Panc1 (cell line): ENCODE measurements at regions not wholly inside any gene's neighbourhood (a gene's known extent, or its start where the extent isn't known, plus 50 kb on each side); places are given as distances from the start of the nearest gene placed in this dataset.

Experiments
- POLR2AphosphoS5 ChIP-seq: IDR thresholded peaks from 2 replicates; pipeline ENCODE4 v1.6.1; 2012; ENCODE audit warnings: mild to moderate bottlenecking, low read depth, low read length, moderate library complexity
- TF ChIP-seq, protein P1 (sequence below): fragments of 450-650 bp; IDR thresholded peaks from 2 replicates; pipeline ENCODE4 v1.5.1; 2017; ENCODE audit warnings: mild to moderate bottlenecking
- TF ChIP-seq, protein P2 (sequence below), 2 experiments: IDR thresholded peaks; 2 replicates each; pipeline ENCODE4 v1.6.1; 2011 to 2012; ENCODE audit warnings: low read depth in 2 of 2, control low read depth in 1 of 2, low read length in 1 of 2, mild to moderate bottlenecking in 1 of 2, moderate library complexity in 1 of 2; ENCODE audit not compliant: insufficient read depth in 1 of 2

DNA sequence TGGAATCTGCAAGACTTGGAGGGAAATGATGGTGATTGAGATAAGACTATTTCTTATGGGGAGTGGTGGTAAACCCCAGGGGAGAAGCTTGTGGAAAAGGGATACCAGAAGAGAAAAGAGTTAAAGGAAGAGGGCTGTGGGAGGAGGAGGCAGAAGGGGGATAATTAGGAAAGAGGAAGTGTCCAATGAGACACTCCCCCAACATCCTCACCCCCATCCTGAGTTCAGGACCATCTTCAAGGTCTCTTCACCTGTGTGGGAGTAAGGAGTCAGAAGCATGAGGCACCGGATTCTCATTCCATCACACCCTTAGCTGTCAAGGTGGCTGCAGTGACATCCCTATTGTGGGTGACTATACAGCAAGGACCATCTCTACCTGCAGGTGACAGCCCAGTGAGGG, 106.6 kb upstream of the POC5 start:
- TF ChIP-seq, protein P1, sequence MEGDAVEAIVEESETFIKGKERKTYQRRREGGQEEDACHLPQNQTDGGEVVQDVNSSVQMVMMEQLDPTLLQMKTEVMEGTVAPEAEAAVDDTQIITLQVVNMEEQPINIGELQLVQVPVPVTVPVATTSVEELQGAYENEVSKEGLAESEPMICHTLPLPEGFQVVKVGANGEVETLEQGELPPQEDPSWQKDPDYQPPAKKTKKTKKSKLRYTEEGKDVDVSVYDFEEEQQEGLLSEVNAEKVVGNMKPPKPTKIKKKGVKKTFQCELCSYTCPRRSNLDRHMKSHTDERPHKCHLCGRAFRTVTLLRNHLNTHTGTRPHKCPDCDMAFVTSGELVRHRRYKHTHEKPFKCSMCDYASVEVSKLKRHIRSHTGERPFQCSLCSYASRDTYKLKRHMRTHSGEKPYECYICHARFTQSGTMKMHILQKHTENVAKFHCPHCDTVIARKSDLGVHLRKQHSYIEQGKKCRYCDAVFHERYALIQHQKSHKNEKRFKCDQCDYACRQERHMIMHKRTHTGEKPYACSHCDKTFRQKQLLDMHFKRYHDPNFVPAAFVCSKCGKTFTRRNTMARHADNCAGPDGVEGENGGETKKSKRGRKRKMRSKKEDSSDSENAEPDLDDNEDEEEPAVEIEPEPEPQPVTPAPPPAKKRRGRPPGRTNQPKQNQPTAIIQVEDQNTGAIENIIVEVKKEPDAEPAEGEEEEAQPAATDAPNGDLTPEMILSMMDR: no peak
- TF ChIP-seq, protein P2, sequence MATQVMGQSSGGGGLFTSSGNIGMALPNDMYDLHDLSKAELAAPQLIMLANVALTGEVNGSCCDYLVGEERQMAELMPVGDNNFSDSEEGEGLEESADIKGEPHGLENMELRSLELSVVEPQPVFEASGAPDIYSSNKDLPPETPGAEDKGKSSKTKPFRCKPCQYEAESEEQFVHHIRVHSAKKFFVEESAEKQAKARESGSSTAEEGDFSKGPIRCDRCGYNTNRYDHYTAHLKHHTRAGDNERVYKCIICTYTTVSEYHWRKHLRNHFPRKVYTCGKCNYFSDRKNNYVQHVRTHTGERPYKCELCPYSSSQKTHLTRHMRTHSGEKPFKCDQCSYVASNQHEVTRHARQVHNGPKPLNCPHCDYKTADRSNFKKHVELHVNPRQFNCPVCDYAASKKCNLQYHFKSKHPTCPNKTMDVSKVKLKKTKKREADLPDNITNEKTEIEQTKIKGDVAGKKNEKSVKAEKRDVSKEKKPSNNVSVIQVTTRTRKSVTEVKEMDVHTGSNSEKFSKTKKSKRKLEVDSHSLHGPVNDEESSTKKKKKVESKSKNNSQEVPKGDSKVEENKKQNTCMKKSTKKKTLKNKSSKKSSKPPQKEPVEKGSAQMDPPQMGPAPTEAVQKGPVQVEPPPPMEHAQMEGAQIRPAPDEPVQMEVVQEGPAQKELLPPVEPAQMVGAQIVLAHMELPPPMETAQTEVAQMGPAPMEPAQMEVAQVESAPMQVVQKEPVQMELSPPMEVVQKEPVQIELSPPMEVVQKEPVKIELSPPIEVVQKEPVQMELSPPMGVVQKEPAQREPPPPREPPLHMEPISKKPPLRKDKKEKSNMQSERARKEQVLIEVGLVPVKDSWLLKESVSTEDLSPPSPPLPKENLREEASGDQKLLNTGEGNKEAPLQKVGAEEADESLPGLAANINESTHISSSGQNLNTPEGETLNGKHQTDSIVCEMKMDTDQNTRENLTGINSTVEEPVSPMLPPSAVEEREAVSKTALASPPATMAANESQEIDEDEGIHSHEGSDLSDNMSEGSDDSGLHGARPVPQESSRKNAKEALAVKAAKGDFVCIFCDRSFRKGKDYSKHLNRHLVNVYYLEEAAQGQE (IDR thresholded peaks at IDR 0.05; ENCODE audit: insufficient read depth in 1 of 2, low read depth in 2 of 2, low read length in 1 of 2): no peak
- TF ChIP-seq POLR2AphosphoS5: no peak
